NT2/D1 (cell line): ENCODE measurements at regions not wholly inside any gene's neighbourhood (a gene's known extent, or its start where the extent isn't known, plus 50 kb on each side); places are given as distances from the start of the nearest gene placed in this dataset.

Experiments
- DNase-seq: peaks from one replicate; pipeline ENCODE4 v3.0.0-alpha.2; 2011; ENCODE audit warnings: low read depth, low spot score
- H3K27me3 ChIP-seq: 2 replicates; pipeline ENCODE4 v1.6.0; 2011; ENCODE audit warnings: mild to moderate bottlenecking; ENCODE audit not compliant: insufficient read length, insufficient read depth
- H3K36me3 ChIP-seq: 2 replicates; pipeline ENCODE4 v1.6.1; 2011; ENCODE audit warnings: mild to moderate bottlenecking, low read length, mixed read lengths; ENCODE audit not compliant: insufficient read depth, insufficient read length
- H3K4me1 ChIP-seq: 2 replicates; pipeline ENCODE4 v1.5.1; 2011; ENCODE audit not compliant: insufficient read depth, insufficient read length
- H3K4me3 ChIP-seq: 2 replicates; pipeline ENCODE4 v1.5.1; 2011; ENCODE audit warnings: low read depth; ENCODE audit not compliant: insufficient read length
- H3K9ac ChIP-seq: 2 replicates; pipeline ENCODE4 v1.6.0; 2011; ENCODE audit warnings: low read depth; ENCODE audit not compliant: insufficient read length
- H3K9me3 ChIP-seq: 2 replicates; pipeline ENCODE4 v1.5.1; 2011; ENCODE audit warnings: mild to moderate bottlenecking, low read length; ENCODE audit not compliant: insufficient read depth
- SUZ12 ChIP-seq: IDR thresholded peaks from 2 replicates; pipeline ENCODE4 v1.6.1; 2011; ENCODE audit not compliant: insufficient read length, insufficient read depth; ENCODE audit errors: extremely low read depth
- YY1 ChIP-seq: IDR thresholded peaks from 2 replicates; pipeline ENCODE4 v1.6.1; 2011; ENCODE audit not compliant: insufficient read length, insufficient read depth
- ZNF274 ChIP-seq: IDR thresholded peaks from 2 replicates; pipeline ENCODE4 v1.6.1; 2011; ENCODE audit warnings: mild to moderate bottlenecking, low read depth, low read length

GRCh38 chr5:24805230-24805629, 160.5 kb upstream of the CDH10 start:
- no peak overlapping the region for H3K9ac ChIP-seq
- H3K9me3 ChIP-seq: no peaks in the 10 kb centered on the region
- no peak overlapping the region for H3K4me3 ChIP-seq
- DNase-seq: no peak
- no peaks in the 10 kb centered on the region for H3K36me3 ChIP-seq
- no peaks in the 10 kb centered on the region for H3K27me3 ChIP-seq
- TF ChIP-seq YY1 (no peak), SUZ12 (no peak), ZNF274 (no peak)
- no peaks in the 10 kb centered on the region for H3K4me1 ChIP-seq

DNA sequence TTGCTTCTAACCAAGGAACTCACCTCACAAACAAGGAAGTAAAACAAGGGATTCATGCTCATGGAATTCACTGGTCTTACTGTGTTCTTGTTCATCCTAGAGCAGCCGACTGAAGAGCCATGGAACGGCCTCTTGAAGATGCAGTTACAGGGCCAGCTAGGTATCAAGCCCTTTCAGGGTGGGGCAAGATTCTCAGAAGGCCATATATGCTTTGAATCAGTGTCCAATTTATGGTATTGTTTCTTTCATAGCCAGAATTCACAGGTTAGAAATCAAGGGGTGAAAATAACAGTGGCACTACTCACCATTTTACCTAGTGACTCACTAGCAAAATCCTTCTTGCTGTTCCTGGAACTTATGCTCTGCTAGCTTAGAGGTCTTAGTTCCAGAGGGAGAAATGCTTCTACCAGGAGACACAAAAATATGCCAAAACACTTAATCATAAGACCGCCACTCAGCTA, 159.5 kb upstream of the CDH10 start:
- Histone ChIP-seq H3K4me1 (no peaks in the 10 kb centered on the region), H3K36me3 (no peaks in the 10 kb centered on the region), H3K4me3 (no peak overlapping the region), H3K9me3 (no peaks in the 10 kb centered on the region), H3K9ac (no peak overlapping the region), H3K27me3 (no peaks in the 10 kb centered on the region)
- no peak for DNase-seq
- TF ChIP-seq ZNF274 (no peak), YY1 (no peak), SUZ12 (no peak)

DNA sequence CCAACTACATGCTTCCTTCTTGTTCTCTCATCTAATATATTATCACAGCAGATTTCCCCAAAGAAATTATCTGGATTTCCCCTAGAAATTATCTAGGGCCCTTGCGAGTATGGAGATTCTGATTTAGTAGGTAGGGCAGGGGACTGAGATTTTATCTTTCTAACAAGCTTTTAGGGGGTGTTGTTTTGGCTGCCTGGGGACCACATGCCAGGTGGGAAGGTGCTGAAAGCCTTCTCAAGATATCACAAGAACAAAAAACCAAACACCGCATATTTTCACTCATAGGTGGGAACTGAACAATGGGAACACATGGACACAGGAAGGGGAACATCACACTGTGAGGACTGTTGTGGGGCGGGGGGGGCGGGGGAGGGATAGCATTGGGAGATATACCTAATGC, 146.5 kb upstream of the CDH10 start:
- H3K4me1 ChIP-seq: no peaks in the 10 kb centered on the region
- H3K9ac ChIP-seq: no peak overlapping the region
- H3K9me3 ChIP-seq: no peaks in the 10 kb centered on the region
- no peaks in the 10 kb centered on the region for H3K36me3 ChIP-seq
- TF ChIP-seq ZNF274: no peak
- TF ChIP-seq YY1: no peak
- TF ChIP-seq SUZ12: no peak
- H3K4me3 ChIP-seq: no peak overlapping the region
- H3K27me3 ChIP-seq: no peaks in the 10 kb centered on the region
- DNase-seq: no peak

GRCh38 chr5:24789611-24790351, 145.0 kb upstream of the CDH10 start:
- Histone ChIP-seq H3K4me3 (no peak overlapping the region), H3K4me1 (no peaks in the 10 kb centered on the region), H3K9me3 (no peaks in the 10 kb centered on the region), H3K36me3 (no peaks in the 10 kb centered on the region), H3K9ac (no peak overlapping the region), H3K27me3 (no peaks in the 10 kb centered on the region)
- no peak for TF ChIP-seq SUZ12
- TF ChIP-seq YY1: no peak
- no peak for TF ChIP-seq ZNF274
- DNase-seq: no peak

DNA sequence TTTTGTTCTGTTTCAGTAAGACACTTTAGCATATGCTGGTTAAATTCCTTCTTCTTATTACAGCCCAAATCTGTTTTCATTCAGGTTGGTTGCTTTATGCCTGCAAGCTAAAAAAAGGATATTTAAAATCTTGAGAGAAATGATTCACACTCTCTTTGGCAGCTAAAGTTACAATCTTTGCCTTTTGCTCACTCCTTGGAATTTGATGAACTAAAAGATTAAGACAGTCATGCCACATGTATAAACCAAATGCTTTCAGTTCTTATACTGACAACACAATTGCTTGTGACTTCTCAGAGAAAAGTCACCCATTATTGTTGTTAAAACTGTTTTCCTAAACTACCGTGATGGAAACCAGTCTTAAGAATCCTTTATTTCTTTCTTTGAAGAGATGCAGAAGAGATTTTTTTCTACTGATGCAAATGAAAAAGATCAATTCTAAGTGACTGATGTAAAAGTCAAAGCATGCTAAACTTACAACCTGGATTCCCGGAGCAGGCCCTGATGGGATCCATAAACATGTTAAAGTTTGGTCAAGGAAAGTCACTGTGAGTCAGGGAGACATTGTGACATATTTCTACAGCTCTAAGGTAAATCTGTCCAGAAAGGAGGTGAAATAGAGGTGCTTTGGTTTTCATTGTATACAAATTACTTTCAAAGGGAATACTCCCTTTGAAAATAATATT, 144.2 kb upstream of the CDH10 start:
- Histone ChIP-seq H3K4me3 (no peak overlapping the region), H3K9me3 (no peaks in the 10 kb centered on the region), H3K9ac (no peak overlapping the region), H3K4me1 (no peaks in the 10 kb centered on the region), H3K36me3 (no peaks in the 10 kb centered on the region), H3K27me3 (no peaks in the 10 kb centered on the region)
- no peak for TF ChIP-seq ZNF274
- no peak for TF ChIP-seq YY1
- TF ChIP-seq SUZ12: no peak
- DNase-seq: no peak

- H3K4me1 ChIP-seq: no peaks in the 10 kb centered on the region
- no peaks in the 10 kb centered on the region for H3K36me3 ChIP-seq
- no peaks in the 10 kb centered on the region for H3K27me3 ChIP-seq
- no peaks in the 10 kb centered on the region for H3K9me3 ChIP-seq
- H3K4me3 ChIP-seq: no peak overlapping the region
- no peak overlapping the region for H3K9ac ChIP-seq
- TF ChIP-seq ZNF274 (no peak), YY1 (no peak), SUZ12 (no peak)
- DNase-seq: no peak
Measured at GRCh38 chr5:24786108-24786507, 141.3 kb upstream of the CDH10 start.

DNA sequence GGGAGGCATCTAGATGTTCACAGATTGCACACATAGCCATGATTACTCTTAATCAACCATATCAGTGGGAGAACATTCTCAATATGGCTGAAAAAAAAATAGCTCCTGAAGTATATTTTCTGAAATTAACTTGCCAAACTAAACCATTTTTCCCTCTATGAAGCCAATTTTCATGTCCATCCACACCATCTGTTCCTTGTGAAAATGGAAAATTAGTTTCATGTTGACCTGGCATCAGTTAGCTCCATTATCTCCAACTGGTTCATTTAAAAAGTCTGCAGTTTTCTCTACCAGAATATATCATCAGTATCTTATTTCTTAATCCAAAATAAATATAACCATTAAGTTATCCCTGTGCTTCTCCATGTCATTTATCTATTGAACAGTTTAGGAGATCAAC, 138.8 kb upstream of the CDH10 start:
- H3K4me3 ChIP-seq: no peak overlapping the region
- no peak overlapping the region for H3K9ac ChIP-seq
- TF ChIP-seq ZNF274 (no peak), YY1 (no peak), SUZ12 (no peak)
- no peaks in the 10 kb centered on the region for H3K9me3 ChIP-seq
- no peaks in the 10 kb centered on the region for H3K4me1 ChIP-seq
- H3K36me3 ChIP-seq: no peaks in the 10 kb centered on the region
- DNase-seq: no peak
- no peaks in the 10 kb centered on the region for H3K27me3 ChIP-seq

GRCh38 chr5:24777392-24777791, 132.6 kb upstream of the CDH10 start:
- TF ChIP-seq YY1 (no peak), SUZ12 (no peak), ZNF274 (no peak)
- DNase-seq: no peak

More at GRCh38 chr5:24777392-24777791, 132.6 kb upstream of the CDH10 start:
- H3K36me3 ChIP-seq: no peaks in the 10 kb centered on the region
- H3K4me3 ChIP-seq: no peak overlapping the region
- H3K9ac ChIP-seq: no peak overlapping the region
- H3K4me1 ChIP-seq: no peaks in the 10 kb centered on the region
- H3K9me3 ChIP-seq: no peaks in the 10 kb centered on the region
- H3K27me3 ChIP-seq: no peaks in the 10 kb centered on the region
